ENCODE measurements at regions not wholly inside any gene's neighbourhood (a gene's known extent, or its start where the extent isn't known, plus 50 kb on each side); places are given as distances from the start of the nearest gene placed in this dataset.

GRCh38 chr4:71258323-71258722 is 80.5 kb upstream of the SLC4A4 start:
- H3K4me3 Mint-ChIP-seq, result no peak overlapping the region
- no peaks in the 10 kb centered on the region for H3K9me3 Mint-ChIP-seq
- H3K27me3 Mint-ChIP-seq (ENCODE audit: low read depth, poor library complexity), result no peaks in the 10 kb centered on the region
- no peak for DNase-seq
- H3K27ac Mint-ChIP-seq, result no peak overlapping the region
- TF ChIP-seq, protein P1, sequence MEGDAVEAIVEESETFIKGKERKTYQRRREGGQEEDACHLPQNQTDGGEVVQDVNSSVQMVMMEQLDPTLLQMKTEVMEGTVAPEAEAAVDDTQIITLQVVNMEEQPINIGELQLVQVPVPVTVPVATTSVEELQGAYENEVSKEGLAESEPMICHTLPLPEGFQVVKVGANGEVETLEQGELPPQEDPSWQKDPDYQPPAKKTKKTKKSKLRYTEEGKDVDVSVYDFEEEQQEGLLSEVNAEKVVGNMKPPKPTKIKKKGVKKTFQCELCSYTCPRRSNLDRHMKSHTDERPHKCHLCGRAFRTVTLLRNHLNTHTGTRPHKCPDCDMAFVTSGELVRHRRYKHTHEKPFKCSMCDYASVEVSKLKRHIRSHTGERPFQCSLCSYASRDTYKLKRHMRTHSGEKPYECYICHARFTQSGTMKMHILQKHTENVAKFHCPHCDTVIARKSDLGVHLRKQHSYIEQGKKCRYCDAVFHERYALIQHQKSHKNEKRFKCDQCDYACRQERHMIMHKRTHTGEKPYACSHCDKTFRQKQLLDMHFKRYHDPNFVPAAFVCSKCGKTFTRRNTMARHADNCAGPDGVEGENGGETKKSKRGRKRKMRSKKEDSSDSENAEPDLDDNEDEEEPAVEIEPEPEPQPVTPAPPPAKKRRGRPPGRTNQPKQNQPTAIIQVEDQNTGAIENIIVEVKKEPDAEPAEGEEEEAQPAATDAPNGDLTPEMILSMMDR (IDR thresholded peaks at IDR 0.05), result no peak
- H3K4me1 Mint-ChIP-seq, result peaks cover 4% of the 10 kb centered on the region
- H3K36me3 Mint-ChIP-seq (ENCODE audit: low read depth), result no peaks in the 10 kb centered on the region

GRCh38 chr4:71259280-71259679 is 79.5 kb upstream of the SLC4A4 start:
- TF ChIP-seq, protein P1 (IDR thresholded peaks at IDR 0.05), result no peak
- no peak overlapping the region for H3K4me3 Mint-ChIP-seq
- DNase-seq, result no peak
- no peaks in the 10 kb centered on the region for H3K9me3 Mint-ChIP-seq
- no peaks in the 10 kb centered on the region for H3K27me3 Mint-ChIP-seq (ENCODE audit: low read depth, poor library complexity)
- H3K27ac Mint-ChIP-seq, result peak overlapping the region; percentile 40
- no peaks in the 10 kb centered on the region for H3K36me3 Mint-ChIP-seq (ENCODE audit: low read depth)
- no peaks in the 10 kb centered on the region for H3K4me1 Mint-ChIP-seq

- Mint-ChIP-seq H3K36me3 (ENCODE audit: low read depth) (no peaks in the 10 kb centered on the region), H3K4me1 (no peaks in the 10 kb centered on the region), H3K27ac (no peak overlapping the region), H3K27me3 (ENCODE audit: low read depth, poor library complexity) (no peaks in the 10 kb centered on the region), H3K9me3 (no peaks in the 10 kb centered on the region), H3K4me3 (no peak overlapping the region)
- TF ChIP-seq, protein P1 (IDR thresholded peaks at IDR 0.05), result no peak
- no peak for DNase-seq
These were observed 78.9 kb upstream of the SLC4A4 start for GRCh38 chr4:71259911-71260331.

DNA sequence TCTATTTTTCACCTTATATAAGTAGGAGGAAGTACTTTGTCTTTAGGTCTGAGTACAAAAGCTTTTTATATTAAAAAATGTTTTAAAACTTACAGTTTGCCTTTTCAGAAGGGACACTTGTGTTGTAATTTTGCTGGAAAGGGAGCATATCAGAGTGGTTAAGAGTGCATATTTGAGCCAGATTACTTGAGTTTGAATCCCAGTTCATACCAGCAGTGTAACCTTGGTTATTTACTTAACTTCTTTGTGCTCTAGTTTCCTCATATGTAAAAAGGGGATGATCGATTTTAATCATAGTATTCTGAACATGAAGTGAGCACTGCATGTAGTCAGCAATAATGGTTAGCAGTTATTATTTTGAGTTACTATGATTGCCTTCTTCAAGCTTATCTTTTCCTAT is 78.3 kb upstream of the SLC4A4 start:
- Mint-ChIP-seq H3K9me3 (no peaks in the 10 kb centered on the region), H3K27ac (no peak overlapping the region)

GRCh38 chr4:71261001-71261400 is 77.8 kb upstream of the SLC4A4 start:
- H3K9me3 Mint-ChIP-seq, result no peaks in the 10 kb centered on the region
- no peaks in the 10 kb centered on the region for H3K4me1 Mint-ChIP-seq

More for the DNA sequence above, 78.3 kb upstream of the SLC4A4 start:
- no peaks in the 10 kb centered on the region for H3K4me1 Mint-ChIP-seq
- TF ChIP-seq, protein P1 (IDR thresholded peaks at IDR 0.05), result no peak
- no peak overlapping the region for H3K4me3 Mint-ChIP-seq
- H3K36me3 Mint-ChIP-seq (ENCODE audit: low read depth), result no peaks in the 10 kb centered on the region
- H3K27me3 Mint-ChIP-seq (ENCODE audit: low read depth, poor library complexity), result no peaks in the 10 kb centered on the region
- no peak for DNase-seq

GRCh38 chr4:71261633-71262121 is 77.1 kb upstream of the SLC4A4 start:
- Mint-ChIP-seq H3K27me3 (ENCODE audit: low read depth, poor library complexity) (no peaks in the 10 kb centered on the region), H3K4me3 (no peak overlapping the region), H3K4me1 (no peaks in the 10 kb centered on the region), H3K27ac (no peak overlapping the region), H3K9me3 (no peaks in the 10 kb centered on the region), H3K36me3 (ENCODE audit: low read depth) (no peaks in the 10 kb centered on the region)
- no peak for DNase-seq
- TF ChIP-seq, protein P1 (IDR thresholded peaks at IDR 0.05), result no peak

More at GRCh38 chr4:71261001-71261400, 77.8 kb upstream of the SLC4A4 start:
- H3K4me3 Mint-ChIP-seq, result no peak overlapping the region
- no peak for DNase-seq
- no peak overlapping the region for H3K27ac Mint-ChIP-seq
- TF ChIP-seq, protein P1 (IDR thresholded peaks at IDR 0.05), result no peak
- H3K36me3 Mint-ChIP-seq (ENCODE audit: low read depth), result no peaks in the 10 kb centered on the region
- no peaks in the 10 kb centered on the region for H3K27me3 Mint-ChIP-seq (ENCODE audit: low read depth, poor library complexity)

Data from nephron progenitor cell (in vitro differentiated cells).